ENCODE measurements at regions not wholly inside any gene's neighbourhood (a gene's known extent, or its start where the extent isn't known, plus 50 kb on each side); places are given as distances from the start of the nearest gene placed in this dataset.

GRCh38 chr20:61157301-61157700 lies 94.8 kb upstream of the CDH4 start:
- H3K4me3 Mint-ChIP-seq: no peak overlapping the region
- no peaks in the 10 kb centered on the region for H3K36me3 Mint-ChIP-seq
- no peaks in the 10 kb centered on the region for H3K27me3 Mint-ChIP-seq
- DNase-seq (ENCODE audit: low spot score in 2 of 2): no peak
- peaks cover 6% of the 10 kb centered on the region for H3K9me3 Mint-ChIP-seq
- ATAC-seq (ENCODE audit: low read depth): no peak
- H3K4me1 Mint-ChIP-seq: no peaks in the 10 kb centered on the region
- H3K27ac Mint-ChIP-seq: no peak overlapping the region

GRCh38 chr20:61159957-61160686 lies 91.9 kb upstream of the CDH4 start:
- DNase-seq (ENCODE audit: low spot score in 2 of 2): no peak
- no peak for ATAC-seq (ENCODE audit: low read depth)
- Mint-ChIP-seq H3K4me3 (no peak overlapping the region), H3K27me3 (no peaks in the 10 kb centered on the region), H3K9me3 (peaks cover 6% of the 10 kb centered on the region), H3K4me1 (no peaks in the 10 kb centered on the region), H3K27ac (no peak overlapping the region), H3K36me3 (no peaks in the 10 kb centered on the region)

- no peak overlapping the region for H3K27ac Mint-ChIP-seq
- peaks cover 6% of the 10 kb centered on the region for H3K9me3 Mint-ChIP-seq
- H3K27me3 Mint-ChIP-seq: no peaks in the 10 kb centered on the region
- H3K4me1 Mint-ChIP-seq: no peaks in the 10 kb centered on the region
- no peak for DNase-seq (ENCODE audit: low spot score in 2 of 2)
- ATAC-seq (ENCODE audit: low read depth): no peak
- no peaks in the 10 kb centered on the region for H3K36me3 Mint-ChIP-seq
- no peak overlapping the region for H3K4me3 Mint-ChIP-seq
Measured at GRCh38 chr20:61161726-61162390, 90.2 kb upstream of the CDH4 start.

GRCh38 chr20:61162451-61162850 lies 89.6 kb upstream of the CDH4 start:
- no peak for ATAC-seq (ENCODE audit: low read depth)
- Mint-ChIP-seq H3K9me3 (peaks cover 6% of the 10 kb centered on the region), H3K27ac (no peak overlapping the region), H3K27me3 (no peaks in the 10 kb centered on the region), H3K4me1 (no peaks in the 10 kb centered on the region), H3K4me3 (no peak overlapping the region), H3K36me3 (no peaks in the 10 kb centered on the region)
- no peak for DNase-seq (ENCODE audit: low spot score in 2 of 2)

GRCh38 chr20:61163031-61163430 lies 89.0 kb upstream of the CDH4 start:
- no peaks in the 10 kb centered on the region for H3K4me1 Mint-ChIP-seq

GRCh38 chr20:61166324-61166723 lies 85.7 kb upstream of the CDH4 start:
- Mint-ChIP-seq H3K4me3 (no peak overlapping the region), H3K27ac (no peak overlapping the region), H3K27me3 (no peaks in the 10 kb centered on the region), H3K4me1 (no peaks in the 10 kb centered on the region), H3K36me3 (no peaks in the 10 kb centered on the region), H3K9me3 (peaks cover 1% of the 10 kb centered on the region)
- ATAC-seq (ENCODE audit: low read depth) (no peak), DNase-seq (ENCODE audit: low spot score in 2 of 2) (no peak)

More at GRCh38 chr20:61163031-61163430, 89.0 kb upstream of the CDH4 start:
- peaks cover 8% of the 10 kb centered on the region for H3K9me3 Mint-ChIP-seq
- H3K27ac Mint-ChIP-seq: no peak overlapping the region
- DNase-seq (ENCODE audit: low spot score in 2 of 2): no peak
- no peaks in the 10 kb centered on the region for H3K27me3 Mint-ChIP-seq
- H3K36me3 Mint-ChIP-seq: no peaks in the 10 kb centered on the region
- ATAC-seq (ENCODE audit: low read depth): no peak
- H3K4me3 Mint-ChIP-seq: no peak overlapping the region

GRCh38 chr20:61168605-61169004 lies 83.5 kb upstream of the CDH4 start:
- Mint-ChIP-seq H3K27me3 (no peaks in the 10 kb centered on the region), H3K4me3 (no peak overlapping the region), H3K9me3 (peaks cover 1% of the 10 kb centered on the region), H3K27ac (no peak overlapping the region), H3K4me1 (no peaks in the 10 kb centered on the region), H3K36me3 (no peaks in the 10 kb centered on the region)
- DNase-seq (ENCODE audit: low spot score in 2 of 2) (no peak), ATAC-seq (ENCODE audit: low read depth) (no peak)

GRCh38 chr20:61169874-61170273 lies 82.2 kb upstream of the CDH4 start:
- Mint-ChIP-seq H3K36me3 (no peaks in the 10 kb centered on the region), H3K9me3 (peaks cover 1% of the 10 kb centered on the region), H3K4me1 (no peaks in the 10 kb centered on the region), H3K27me3 (no peaks in the 10 kb centered on the region), H3K27ac (no peak overlapping the region), H3K4me3 (no peak overlapping the region)
- no peak for ATAC-seq (ENCODE audit: low read depth)
- DNase-seq (ENCODE audit: low spot score in 2 of 2): no peak

GRCh38 chr20:61170496-61171320 lies 81.4 kb upstream of the CDH4 start:
- Mint-ChIP-seq H3K4me1 (no peaks in the 10 kb centered on the region), H3K36me3 (no peaks in the 10 kb centered on the region), H3K27ac (no peak overlapping the region), H3K4me3 (no peak overlapping the region), H3K9me3 (peaks cover 1% of the 10 kb centered on the region), H3K27me3 (no peaks in the 10 kb centered on the region)
- no peak for ATAC-seq (ENCODE audit: low read depth)
- DNase-seq (ENCODE audit: low spot score in 2 of 2): no peak

- DNase-seq (ENCODE audit: low spot score in 2 of 2): no peak
- Mint-ChIP-seq H3K9me3 (peaks cover 2% of the 10 kb centered on the region), H3K27me3 (no peaks in the 10 kb centered on the region), H3K4me1 (no peaks in the 10 kb centered on the region), H3K36me3 (no peaks in the 10 kb centered on the region), H3K27ac (no peak overlapping the region), H3K4me3 (no peak overlapping the region)
- no peak for ATAC-seq (ENCODE audit: low read depth)
Measured at GRCh38 chr20:61173267-61173666, 78.8 kb upstream of the CDH4 start.

GRCh38 chr20:61173961-61174725 lies 77.9 kb upstream of the CDH4 start:
- H3K4me1 Mint-ChIP-seq: no peaks in the 10 kb centered on the region

GRCh38 chr20:61176874-61177273 lies 75.2 kb upstream of the CDH4 start:
- Mint-ChIP-seq H3K9me3 (peaks cover 2% of the 10 kb centered on the region), H3K27me3 (no peaks in the 10 kb centered on the region), H3K36me3 (no peaks in the 10 kb centered on the region), H3K4me3 (no peak overlapping the region), H3K27ac (no peak overlapping the region), H3K4me1 (no peaks in the 10 kb centered on the region)
- DNase-seq (ENCODE audit: low spot score in 2 of 2): no peak
- no peak for ATAC-seq (ENCODE audit: low read depth)

More at GRCh38 chr20:61173961-61174725, 77.9 kb upstream of the CDH4 start:
- ATAC-seq (ENCODE audit: low read depth): no peak
- H3K27me3 Mint-ChIP-seq: no peaks in the 10 kb centered on the region
- no peak overlapping the region for H3K4me3 Mint-ChIP-seq
- no peak for DNase-seq (ENCODE audit: low spot score in 2 of 2)
- H3K27ac Mint-ChIP-seq: no peak overlapping the region
- peaks cover 2% of the 10 kb centered on the region for H3K9me3 Mint-ChIP-seq
- H3K36me3 Mint-ChIP-seq: no peaks in the 10 kb centered on the region

- H3K4me3 Mint-ChIP-seq: no peak overlapping the region
- H3K9me3 Mint-ChIP-seq: peaks cover 2% of the 10 kb centered on the region
- DNase-seq (ENCODE audit: low spot score in 2 of 2) (no peak), ATAC-seq (ENCODE audit: low read depth) (no peak)
- no peaks in the 10 kb centered on the region for H3K27me3 Mint-ChIP-seq
- no peak overlapping the region for H3K27ac Mint-ChIP-seq
- H3K36me3 Mint-ChIP-seq: no peaks in the 10 kb centered on the region
- H3K4me1 Mint-ChIP-seq: no peaks in the 10 kb centered on the region
Measured at GRCh38 chr20:61178551-61179071, 73.5 kb upstream of the CDH4 start.
